NCI-H1092 treated with DMSO at 0.1 percent for 48 hours (cell line): ENCODE measurements at regions not wholly inside any gene's neighbourhood (a gene's known extent, or its start where the extent isn't known, plus 50 kb on each side); places are given as distances from the start of the nearest gene placed in this dataset.

ENCODE experiments used
- DNase-seq: peaks from one replicate; lab custom pipeline; 2025; lab: John Stamatoyannopoulos, UW

DNA sequence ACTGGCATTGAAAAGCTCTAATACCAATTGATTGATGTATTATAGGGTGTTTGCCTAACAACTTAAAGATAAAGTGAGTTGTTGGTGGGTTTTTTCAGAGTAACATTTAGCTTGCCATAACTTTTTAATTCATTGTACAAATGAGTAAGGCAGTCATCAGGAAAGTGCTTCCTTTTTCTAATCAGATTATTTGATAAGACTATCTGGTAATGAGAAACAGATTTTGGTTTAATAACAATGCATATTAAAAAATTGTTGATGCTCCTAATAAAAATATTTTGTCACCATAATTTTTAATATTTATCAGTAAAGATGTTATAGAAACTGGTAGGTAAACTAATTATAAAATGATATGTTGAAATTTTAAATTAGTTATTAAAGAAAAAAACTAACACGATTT, 51.3 kb downstream of the BLTP1 start:
- DNase-seq = no peak

DNA sequence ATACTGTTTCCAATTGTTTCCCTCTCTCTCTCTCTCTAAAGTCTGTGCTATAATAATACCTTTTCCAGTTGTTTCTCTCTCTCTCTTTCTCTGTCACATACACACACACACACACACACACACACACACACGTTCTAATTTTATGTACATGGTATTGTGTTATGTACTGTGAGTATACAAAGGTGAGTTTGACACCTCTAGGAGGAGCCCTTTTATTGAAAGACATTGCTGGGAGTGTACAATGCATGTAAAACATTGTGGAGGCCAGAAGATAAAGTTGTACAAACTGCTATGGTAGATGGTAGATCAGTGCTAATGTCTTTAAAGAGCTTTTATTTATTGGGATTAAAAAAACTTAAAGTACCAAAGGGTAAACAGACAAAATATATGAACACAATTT, 53.6 kb downstream of the BLTP1 start:
- DNase-seq = no peak

DNA sequence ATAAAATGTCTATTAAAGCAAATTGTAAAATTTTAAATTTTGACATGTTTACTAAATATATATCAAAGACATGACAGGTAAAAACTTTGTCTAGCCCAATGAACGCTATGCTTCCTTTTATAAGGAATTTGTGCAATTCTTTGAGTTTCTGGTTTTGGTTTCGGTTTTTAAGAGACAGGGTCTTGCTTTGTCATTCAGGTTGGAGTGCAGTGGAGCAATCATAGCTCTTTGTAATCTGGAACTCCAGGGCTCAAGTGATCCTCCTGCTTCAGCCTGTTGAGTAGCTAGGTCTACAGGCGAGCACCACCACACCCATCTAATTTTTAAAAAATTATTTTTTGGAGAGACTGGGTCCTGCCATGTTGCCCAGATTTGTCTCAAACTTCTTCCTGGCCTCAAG, 60.7 kb downstream of the BLTP1 start:
- no peak for DNase-seq

DNA sequence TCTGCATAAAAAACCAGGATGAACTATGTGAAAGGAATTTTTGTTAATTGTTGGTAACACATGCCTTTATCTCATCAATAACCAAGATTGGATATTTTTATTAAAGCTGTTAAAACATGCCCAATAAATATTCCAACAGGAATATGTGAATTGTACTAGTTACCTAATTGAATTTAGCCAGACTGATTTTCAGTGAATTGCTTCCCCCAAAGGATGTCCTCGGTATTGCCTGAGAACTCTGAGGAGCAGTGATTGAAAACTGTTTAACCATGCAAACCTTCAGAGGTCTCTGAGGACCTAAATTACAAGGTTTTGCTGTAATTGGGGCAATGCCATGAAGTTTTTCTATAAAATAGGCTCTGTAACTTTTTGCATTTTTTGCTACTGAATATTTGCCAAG, 66.6 kb downstream of the BLTP1 start:
- DNase-seq = no peak

DNA sequence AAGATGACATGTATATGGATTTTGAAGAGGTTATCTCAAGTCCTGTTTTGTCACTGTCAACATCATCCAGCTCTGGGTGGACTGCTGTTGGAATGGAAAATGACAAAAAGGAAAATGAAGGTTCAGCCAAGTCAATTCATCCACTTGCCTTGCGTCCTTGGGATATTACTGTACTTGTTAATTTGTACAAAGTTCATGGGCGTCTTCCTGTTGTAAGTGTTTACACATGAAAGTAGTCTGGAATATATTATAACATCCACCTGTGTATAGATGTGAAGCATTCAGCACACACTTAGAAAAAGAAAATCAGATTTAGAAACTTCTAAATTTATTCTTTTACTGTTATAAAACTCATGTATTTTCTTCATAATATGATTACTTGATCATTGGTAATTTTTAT, 67.2 kb downstream of the BLTP1 start:
- no peak for DNase-seq

DNA sequence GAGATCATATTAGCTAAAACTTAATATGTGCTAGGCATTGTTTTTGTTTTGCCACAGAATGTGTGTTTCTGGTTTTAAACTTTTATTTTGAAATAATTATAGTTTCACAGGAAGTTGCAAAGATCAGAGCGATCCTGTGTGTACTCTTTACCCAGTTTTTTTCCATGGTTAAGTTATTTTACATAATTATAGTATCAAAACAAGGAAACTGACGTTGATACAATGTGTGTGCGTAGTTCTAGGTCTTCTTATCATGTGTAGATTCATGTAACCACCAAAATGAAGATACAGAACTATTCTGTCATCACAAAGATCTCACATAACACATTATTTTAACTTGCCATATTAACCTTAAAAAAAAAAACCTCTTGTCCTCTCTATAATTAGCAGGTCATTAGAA, 69.2 kb downstream of the BLTP1 start:
- DNase-seq = no peak

DNA sequence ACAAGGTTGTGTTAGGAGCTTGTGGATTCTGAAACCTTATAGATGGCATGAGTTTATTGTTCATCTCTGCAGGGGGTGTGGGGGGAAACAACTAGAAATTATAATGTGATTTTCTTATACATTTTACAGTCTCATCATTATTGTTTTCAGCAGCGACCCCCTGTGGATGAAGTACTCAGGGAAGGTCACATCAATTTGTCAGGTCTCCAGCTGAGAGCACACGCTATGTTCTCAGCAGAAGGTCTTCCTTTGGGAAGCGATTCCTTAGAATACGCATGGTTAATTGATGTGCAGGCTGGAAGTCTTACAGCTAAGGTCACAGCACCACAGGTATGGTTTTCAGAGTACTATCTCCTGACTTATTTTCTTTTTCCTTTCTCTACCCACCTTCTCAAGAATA, 72.2 kb downstream of the BLTP1 start:
- DNase-seq = no peak

DNA sequence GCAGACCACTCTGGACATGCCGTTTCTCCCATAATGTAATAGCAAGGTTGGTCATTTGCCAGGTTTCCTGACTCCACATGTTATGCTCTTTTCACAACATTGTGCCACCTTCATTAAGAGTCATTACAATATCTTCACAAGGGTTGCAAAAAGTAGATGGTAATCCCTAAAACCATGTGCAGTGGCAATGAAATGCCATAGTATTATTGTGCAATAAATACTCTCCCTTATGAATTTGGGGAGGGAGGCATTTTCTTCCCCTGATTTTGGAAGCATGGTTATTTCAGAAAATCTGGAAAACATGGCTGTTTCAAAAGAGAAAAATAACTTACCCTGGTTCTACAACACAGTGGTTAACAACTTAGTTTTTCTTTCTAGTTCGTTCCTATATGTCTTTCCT, 75.1 kb downstream of the BLTP1 start:
- DNase-seq = no peak

DNA sequence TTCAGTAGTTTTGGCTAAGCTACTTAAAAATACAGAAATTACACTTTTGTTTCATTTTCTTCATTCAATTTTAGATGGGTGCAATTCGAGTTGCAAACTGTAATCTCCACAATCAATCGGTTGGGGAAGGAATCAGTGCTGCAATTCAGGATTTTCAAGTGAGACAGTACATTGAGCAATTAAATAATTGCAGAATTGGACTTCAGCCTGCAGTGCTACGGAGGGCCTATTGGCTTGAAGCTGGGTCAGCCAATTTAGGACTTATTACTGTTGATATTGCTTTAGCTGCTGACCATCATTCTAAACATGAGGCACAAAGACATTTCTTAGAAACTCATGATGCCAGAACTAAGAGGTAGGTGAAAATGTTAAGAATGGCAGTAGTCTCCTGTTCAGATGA, 77.7 kb downstream of the BLTP1 start:
- no peak for DNase-seq

DNA sequence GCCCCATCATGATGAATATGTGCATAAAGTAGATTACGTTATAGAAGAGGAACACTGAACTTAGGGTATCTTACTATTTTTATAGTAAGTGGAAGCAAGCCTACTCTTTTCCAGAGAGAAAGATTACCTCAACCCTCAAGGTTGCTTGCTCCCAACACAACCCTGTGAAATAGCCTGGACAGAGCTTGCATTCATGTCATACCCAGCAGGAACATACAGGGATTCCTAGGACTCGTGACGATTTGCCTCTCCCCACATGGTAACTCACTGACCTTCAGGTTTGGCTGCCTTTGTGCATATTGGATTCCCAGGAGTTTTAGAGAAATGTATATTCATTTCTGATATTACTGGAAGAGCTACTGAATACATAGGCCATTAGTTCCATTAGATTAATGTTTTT, 80.5 kb downstream of the BLTP1 start:
- no peak for DNase-seq

DNA sequence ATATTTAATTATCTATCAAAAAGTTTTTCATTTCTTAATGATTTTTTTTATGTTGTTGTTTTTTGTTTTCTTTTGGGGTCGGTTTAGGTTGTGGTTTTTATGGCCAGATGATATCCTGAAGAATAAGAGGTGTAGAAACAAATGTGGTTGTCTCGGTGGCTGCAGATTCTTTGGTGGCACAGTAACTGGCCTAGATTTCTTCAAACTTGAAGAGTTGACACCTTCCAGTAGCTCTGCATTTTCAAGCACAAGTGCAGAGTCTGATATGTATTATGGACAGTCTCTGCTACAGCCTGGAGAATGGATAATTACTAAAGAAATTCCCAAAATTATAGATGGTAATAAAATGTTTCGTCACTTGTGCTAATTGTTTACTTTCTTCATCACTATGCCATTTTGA, 82.6 kb downstream of the BLTP1 start:
- no peak for DNase-seq

DNA sequence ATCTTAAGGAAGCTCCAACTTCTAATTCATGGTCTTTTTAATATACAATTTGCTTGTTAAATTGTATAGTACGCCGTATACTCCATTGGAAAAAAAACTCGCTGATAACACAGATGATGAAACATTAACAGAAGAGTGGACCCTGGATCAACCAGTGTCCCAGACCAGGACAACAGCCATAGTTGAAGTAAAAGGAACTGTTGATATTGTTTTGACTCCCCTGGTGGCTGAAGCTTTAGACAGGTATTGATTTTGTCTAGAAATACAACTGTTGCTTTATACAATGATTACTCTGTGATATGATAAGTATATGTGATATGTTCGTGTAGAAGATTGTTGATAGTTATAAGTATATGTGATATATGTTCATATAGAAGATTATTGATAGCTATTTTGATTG, 91.7 kb downstream of the BLTP1 start:
- DNase-seq = no peak

DNA sequence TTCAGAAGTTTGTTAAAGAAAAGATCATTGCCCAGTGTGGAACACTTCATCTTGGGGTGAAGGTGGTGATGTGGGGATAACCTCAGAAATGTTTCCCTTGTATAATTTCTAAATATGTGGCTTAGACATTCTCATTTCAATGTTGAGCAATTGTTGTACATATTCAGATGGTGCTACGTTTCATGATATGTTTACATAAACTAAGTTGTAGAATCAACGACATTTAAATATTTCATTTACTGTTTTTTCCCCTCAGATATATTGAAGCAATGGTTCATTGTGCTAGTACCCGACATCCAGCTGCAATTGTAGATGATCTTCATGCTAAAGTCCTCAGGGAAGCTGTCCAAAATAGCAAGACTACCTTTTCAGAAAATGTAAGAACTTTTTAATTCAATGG, 92.6 kb downstream of the BLTP1 start:
- no peak for DNase-seq

DNA sequence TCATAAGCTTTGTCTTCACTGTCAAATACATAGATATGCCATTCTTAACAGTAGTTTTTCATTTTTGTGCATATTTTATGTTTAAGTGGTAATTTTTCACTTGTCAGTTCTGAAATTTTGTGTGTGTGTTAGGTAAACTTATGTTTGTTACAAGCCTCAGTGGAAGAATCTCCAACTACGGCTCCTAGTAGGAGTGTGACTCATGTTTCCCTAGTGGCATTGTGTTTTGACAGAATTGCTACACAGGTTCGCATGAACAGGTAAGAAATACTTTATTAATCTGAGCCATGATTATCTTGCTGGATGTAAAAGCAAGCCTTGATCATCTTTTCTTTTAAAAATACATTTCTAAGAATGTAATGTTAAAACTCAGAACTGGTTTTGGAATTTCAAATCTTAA, 94.4 kb downstream of the BLTP1 start:
- no peak for DNase-seq

DNA sequence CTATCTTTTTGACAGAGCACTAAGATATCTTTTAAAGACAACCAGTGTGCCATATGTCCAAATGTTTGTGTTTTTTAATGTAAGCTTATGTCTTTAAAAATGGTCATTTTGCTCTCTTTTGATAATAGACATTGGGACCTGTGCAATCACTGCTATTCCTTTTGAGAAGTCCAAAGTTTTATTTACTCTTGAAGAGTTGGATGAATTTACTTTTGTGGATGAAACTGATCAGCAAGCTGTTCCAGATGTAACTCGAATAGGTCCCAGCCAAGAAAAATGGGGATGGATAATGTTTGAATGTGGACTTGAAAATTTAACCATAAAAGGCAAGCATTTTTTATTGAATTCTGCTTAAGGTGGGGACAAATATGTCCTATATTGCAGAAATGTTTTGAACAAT, 97.2 kb downstream of the BLTP1 start:
- no peak for DNase-seq

DNA sequence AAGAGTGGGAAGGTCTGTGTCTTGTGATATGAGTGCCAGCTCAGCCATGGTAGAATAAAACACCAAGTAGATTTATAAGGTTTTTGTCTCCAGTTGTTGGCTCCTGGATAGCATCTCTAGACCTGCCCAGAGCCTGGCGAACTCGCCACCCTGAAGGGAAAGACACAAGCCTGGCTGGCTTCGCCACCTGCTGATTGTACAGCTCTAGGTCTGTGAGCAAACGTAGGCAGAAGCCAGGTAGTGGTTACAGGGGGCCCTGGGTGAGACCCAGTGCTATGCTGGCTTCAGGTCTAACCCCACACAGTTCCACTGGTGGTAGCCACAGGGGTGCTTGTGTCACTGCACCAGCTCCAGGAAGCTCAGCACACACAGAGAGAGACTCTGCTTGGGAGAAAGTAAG, 100.5 kb downstream of the BLTP1 start:
- no peak for DNase-seq

DNA sequence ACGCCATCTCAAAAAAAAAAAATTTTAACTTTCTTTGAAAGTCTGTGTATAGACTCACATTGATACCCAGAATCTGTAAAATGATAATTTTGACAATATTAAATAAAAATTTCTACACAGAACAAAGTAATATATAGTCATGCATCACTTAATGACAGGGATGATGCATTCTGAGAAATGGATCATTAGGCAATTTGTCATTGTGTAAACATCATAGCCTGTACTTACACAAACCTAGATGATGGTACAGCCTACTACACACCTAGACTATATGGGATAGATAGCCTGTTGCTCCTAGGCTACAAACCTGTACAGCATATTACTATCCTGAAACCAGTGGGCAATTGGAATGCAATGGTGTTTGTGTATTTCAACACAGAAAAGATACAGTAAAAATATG, 107.7 kb downstream of the BLTP1 start:
- no peak for DNase-seq

DNA sequence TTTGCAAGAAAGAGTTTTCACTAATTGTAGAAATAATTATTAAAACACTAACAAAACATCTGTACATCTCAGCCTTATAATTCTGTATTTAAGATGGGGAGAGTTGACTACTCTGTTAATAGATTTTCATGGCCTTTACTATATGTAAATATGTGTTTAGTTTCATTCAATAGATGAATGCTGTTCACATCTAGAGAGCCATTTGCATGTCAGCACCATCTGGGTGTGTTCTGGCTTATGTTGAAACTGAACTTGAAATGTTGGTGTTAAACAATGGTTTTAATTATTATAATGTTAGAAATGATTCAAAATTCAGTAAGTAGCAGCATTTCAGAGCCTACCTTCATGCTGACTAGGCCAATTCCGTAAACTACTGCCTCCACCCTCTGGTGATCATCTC, 102.5 kb upstream of the ADAD1 start:
- no peak for DNase-seq

DNA sequence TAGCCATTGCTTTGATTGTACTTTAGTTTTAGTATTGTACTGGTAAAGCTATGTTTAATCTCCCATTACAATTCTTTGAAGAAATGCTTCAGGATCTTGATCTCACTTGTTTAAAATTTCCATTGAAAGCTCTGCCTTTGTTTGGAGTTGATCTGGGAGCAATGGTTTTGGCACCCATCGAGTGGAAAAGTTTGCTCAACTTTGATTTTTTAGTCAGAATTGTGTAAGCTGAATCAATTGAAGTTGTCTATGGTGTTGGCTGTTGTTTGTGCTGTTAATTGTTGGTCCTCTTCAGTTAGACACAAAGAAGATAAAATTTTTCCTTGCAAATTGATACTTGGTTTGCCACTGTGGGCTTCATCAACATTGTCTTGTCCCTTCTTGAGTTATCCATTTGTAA, 99.8 kb upstream of the ADAD1 start:
- DNase-seq = no peak

DNA sequence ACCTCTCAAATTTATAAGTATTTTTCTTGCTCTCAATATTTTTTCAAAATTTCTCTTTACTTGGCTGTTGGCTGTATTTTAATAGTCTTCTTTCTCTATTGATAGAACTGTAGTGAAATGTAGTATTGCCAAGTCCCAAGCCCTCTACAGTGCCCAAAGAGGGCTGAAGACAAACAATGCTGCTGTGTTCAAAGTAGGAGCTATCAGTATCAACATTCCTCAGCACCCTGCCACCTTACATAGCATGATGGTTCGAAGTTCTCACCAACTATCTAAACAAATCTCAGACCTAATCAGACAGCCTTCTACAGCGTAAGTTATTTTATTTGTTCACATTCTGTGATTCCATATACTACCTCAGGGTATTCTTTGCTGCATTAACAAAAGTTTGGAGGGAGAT, 99.1 kb upstream of the ADAD1 start:
- no peak for DNase-seq

DNA sequence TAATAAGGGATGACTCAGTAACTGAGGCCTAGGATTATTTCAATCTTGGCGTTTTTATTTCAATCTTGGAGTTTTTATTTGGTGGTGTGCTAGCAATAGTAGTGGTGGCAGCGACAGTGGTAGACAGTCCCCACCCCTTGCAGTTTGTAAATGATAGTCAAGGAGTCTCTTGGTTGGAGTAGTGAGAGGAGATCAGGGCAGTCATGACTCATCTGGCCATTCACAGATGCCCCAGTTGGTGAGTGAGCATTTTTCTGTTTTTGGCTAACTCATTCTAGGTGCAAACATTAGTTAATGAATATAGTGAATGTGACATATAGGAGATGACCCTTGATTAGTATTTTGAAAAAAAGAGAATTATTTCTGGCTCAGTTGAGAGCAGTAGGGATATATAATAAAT, 93.5 kb upstream of the ADAD1 start:
- DNase-seq = no peak

DNA sequence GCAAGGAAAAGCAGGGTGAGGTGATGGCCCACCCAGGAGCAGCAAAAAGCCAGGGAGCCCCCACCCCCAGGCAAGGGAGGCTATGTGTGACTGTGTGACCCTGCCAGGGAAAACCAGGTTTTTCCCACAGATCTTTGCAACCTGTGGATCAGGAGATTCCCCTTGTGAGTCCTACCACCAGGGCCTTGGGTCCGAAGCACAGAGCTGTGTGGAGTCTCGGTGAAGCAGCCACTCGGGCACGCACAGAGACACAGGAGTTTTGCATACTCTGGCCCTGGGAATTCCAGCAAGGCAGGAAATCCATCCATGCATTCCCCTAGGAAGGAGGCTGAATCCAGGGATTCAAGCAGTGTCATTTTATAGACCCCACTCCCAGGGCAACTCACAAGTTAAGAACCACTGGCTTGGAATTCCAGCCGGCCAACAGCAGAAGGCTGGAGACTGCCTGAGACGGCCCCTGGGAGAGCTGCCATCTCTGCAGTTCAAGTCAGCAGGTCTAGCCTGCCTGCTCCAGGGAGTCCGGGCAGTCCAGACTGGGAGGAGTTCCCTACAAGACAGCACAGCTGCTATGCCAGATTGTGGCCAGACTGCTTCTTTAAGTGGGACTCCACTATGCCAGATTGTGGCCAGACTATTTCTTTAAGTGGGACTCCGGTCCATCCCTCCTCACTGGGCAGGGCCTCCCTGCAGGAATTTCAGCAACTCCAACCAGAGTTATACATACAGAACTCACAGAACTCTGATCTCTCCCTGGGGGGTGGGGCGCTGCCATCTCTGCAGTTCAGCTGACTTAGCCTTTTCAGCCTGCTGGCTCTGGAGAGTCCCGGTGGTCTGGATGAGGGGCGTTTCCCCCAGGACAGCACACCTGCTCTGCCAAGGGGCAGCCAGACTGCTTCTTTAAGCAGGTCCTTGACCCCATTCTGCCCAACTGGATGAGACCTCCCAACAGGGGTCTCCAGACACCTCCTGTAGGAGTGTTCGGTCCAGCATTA, 85.1 kb upstream of the ADAD1 start:
- no peak for DNase-seq

DNA sequence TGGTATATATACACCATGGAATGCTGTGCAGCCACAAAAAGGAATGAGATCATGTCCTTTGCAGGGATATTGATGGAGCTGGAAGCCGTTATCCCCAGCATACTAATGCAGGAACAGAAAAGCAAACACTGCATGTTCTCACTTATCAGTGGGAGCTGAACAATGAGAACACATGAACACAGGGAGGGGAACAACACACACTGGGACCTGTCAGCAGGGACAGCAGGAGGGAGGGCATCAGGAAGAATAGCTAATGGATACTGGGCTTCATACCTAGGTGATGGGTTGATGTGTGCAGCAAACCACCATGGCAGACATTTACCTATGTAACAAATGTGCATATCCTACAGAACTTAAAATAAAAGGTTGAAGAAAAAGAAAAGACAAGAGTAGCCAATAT, 81.1 kb upstream of the ADAD1 start:
- DNase-seq = no peak

DNA sequence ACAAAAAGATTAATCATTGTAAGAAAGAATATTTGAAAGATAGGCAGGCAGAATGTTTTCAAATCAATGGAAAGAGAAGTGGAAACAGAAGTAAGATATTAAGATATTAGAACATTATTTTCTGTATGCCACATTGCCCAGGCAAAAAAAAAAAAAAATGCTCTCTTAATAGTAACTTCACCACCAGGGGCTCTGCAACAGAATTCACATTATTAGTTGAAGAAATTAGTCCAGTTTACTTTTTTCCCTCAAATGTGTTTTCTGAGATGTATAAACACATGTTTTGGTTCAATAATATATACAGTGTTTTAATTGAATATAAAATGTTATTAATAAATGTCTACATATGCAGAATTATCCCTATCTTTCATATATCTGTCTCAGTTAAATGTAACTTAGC, 78.0 kb upstream of the ADAD1 start:
- DNase-seq = no peak
